ELR (cell line): ENCODE measurements at regions not wholly inside any gene's neighbourhood (a gene's known extent, or its start where the extent isn't known, plus 50 kb on each side); places are given as distances from the start of the nearest gene placed in this dataset.

Experiments
- DNase-seq: peaks from one replicate; pipeline ENCODE4 v3.0.0-alpha.2; 2015; ENCODE audit warnings: low read depth

- no peak for DNase-seq
Observed at GRCh38 chr5:175243441-175243840, 200.5 kb downstream of the DRD1 start.

DNA sequence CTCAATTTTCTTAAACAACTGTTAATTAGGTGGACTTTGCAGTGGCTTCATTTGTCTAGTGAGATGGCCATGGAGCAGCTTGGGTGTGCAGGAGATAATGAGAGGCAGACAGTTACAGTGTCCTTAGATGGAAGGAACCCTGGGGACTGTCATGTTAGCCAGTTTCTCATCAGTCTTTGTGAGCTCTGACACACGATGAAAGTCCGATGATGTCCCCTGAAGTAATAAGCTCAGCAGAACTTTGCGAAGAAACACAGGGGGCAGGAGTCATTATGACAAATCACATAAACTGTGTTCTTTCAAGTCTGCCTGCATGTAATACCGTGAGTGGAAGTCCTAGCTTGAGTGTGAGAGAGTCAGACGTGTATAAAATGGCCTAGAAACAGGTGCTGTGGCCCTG lies 201.8 kb downstream of the DRD1 start:
- no peak for DNase-seq

GRCh38 chr5:175238326-175238725 lies 205.7 kb downstream of the DRD1 start:
- no peak for DNase-seq

DNA sequence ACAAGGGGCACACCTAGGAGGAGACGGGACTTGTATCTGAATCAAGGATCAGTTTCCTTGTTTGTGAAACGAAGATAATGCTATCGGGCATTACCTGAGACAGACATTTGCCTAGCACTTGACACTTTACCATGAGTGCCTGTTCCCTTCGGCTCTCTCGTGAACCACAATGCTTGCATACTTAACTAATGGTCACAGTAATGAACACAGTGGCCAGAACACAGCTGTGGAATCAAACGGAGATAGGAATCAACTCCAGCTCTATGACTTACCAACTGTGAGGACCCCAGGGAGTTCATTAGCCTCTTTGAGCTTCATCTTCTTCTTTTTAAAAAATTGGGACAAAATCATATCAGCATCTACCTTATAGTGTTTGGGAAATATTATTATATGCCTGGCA lies 207.8 kb downstream of the DRD1 start:
- no peak for DNase-seq

GRCh38 chr5:175235251-175235960 lies 208.6 kb downstream of the DRD1 start:
- DNase-seq = no peak

DNA sequence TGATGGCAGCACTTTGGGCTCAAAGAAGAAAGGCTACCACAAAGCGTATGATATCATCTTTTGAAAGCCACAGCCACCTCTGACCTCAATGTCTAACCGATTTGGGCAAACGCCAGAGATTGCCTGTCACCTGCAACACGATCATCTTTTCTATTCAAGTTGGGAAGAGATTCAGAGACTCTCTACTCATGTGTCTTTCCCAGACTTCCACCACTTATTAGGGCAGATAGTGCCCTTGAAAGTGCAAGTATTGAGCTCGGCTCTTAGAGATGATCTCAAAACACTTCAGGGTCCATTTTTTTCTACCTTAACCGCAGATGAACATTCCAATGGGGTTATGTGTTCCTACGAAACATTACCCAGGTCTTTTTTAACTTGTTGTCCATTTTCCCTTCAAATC lies 213.7 kb downstream of the DRD1 start:
- DNase-seq = peak; percentile 44

- no peak for DNase-seq
Observed at GRCh38 chr5:175226506-175226905, 217.5 kb downstream of the DRD1 start.

DNA sequence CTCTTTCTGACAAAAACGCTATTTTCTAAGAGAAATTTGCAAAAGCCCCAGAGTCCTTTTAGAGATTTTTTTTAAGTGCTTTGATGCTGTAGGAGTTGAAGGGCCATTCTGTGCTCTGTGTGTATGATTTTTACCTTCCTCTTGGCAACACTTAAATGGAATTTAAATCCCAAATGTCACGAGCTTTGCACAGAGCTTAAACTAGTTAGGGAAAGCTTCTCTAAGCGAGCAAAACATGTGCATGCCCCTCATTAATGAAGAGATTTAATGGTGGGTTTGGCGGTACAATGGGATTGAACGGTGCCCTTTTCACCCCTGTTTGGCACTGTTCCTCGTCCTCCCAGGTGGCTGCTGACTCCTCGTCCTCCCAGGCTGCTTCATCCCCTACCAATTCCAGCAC lies 220.7 kb downstream of the DRD1 start:
- no peak for DNase-seq

DNA sequence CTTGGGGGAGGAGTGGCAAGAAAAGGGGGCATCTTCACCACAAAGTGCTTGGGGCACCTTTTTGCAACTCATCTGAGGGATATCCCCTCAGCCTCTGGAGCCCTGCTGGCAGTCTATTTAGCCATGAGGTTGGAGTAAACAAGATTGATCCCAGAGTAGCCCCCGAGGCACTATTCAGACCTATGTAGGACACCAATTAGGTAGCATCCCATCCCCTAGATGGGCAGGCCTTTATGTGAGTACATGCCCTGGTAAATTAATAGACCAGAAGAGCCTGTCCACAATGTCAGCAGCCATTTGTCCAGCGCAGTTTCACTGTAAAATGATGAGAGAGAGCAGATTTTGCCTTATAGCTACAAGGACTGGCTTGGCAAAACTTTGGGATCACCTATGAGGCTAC lies 221.4 kb downstream of the DRD1 start:
- DNase-seq = no peak

DNA sequence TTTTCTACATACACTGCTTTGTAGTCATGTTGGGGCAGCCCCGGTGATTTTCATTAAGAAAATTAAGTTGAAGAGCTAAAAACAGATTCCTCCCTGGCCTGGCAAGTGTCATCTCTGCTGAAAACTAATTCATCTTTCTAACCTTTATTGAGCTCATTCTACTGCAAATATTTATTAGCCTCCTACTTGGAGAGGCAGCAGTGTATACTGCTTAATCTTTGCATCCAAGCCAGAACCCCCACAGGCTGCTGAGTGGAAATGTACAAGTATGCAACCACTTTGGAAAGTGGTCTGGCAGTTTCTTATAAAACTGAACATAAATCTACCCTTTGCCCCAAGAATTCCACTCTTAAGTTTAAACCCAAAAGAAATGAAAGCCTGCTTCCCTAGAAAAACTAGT lies 223.4 kb downstream of the DRD1 start:
- no peak for DNase-seq

DNA sequence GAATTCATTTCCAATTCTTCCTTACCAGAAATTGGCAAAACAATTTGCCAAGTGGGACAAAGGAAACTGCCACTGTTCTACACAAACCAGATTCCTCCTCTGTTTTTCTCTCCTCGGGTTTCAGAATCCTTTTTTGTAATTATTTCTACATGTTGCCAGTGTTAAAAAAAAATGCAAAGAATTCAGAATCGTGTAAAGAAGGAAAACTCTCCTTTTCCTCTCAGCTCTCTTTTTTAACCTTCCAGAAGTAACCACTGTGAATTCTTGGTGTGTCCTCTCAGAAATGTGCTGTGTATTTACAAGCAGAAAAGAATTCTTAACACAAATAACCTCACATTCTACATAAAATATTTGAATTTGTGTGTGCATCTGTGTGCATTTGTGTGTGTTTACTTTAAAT lies 224.6 kb downstream of the DRD1 start:
- no peak for DNase-seq

DNA sequence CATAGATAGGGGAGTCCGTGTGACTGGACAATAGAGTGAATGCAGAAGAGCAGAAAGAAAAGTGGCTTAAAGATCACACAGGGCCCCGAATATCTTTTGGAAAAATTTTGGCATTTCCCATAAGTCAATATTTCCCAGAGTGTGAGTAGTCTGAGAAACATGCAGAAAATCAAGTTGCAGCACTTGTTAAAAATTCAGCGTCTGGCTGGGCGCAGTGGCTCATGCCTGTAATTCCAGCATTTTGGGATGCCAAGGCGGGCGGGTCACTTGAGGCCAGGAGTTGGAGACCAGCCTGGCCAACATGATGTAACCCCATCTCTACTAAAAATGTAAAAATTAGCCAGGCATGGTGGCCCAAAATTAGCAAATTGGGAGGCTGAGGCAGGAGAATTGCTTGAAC lies 227.0 kb downstream of the DRD1 start:
- no peak for DNase-seq

- no peak for DNase-seq
Observed at GRCh38 chr5:175215906-175216305, 228.1 kb downstream of the DRD1 start.

DNA sequence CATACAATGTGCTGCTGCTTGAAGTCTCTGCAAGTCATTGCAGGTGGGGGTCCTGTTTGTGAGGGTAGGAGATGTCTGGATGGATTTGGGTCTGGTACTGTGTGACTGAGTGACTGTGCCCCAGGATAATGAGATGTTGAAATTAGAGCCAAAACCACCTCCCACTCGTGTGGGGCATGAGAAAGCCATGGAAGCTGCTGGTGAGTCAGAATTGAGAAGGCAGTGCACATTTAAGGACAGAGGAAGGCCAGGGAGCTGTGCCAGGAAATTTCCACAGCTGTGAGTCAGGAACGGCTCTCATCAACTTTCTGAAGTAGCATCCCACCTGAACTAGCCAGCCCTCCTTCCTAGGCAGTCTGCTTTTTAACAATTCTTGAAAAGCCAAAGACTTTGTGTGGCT lies 229.8 kb downstream of the DRD1 start:
- peak; percentile 79 for DNase-seq

DNA sequence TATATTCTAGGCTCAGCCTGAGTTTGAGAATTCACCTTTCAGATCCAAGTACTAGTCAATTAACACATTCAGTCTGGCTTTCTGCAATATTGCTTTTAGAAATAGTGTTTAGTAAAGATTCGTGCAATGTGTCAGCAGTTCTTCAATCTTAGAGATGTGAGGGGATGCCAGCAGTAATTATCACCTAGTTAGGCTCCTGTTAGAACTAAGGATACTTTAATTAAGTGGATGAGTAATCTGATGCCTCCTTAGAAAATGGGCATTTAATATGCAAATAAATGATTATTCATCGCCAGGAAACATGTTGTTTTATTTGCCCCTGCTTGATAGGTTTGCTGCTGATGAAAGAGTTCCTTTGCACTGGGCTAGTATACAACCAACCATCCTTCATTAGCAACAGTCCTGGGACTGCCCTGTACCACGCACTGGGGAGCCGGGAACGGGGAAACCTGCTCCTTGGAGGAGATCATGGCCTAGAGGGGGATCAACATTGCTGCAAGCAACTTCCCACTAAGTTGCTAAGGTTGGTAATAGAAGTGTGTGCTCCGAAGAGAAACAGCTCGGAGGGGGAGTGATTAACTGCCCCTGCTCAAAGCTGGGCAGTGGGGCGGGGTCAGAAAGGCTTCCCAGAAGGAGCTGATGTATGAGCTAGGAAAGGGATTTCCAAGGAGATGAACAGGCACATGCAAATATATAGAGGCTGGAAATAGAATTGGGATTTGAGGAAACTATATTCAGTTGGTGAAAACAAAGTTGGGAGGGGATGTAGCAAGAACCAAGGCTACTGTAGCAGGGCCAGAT lies 231.8 kb downstream of the DRD1 start:
- DNase-seq = no peak

- DNase-seq = no peak
Observed at GRCh38 chr5:175207321-175208040, 236.5 kb downstream of the DRD1 start.

GRCh38 chr5:175206669-175207068 lies 237.3 kb downstream of the DRD1 start:
- no peak for DNase-seq

GRCh38 chr5:175202463-175203068 lies 241.4 kb downstream of the DRD1 start:
- DNase-seq = peak; percentile 57

- DNase-seq = peak; percentile 32
Observed at GRCh38 chr5:175201393-175201792, 242.6 kb downstream of the DRD1 start.

- no peak for DNase-seq
Observed at GRCh38 chr5:175195698-175196656, 248.0 kb downstream of the DRD1 start.

- no peak for DNase-seq
Observed at GRCh38 chr5:175181331-175181730, 262.7 kb downstream of the DRD1 start.
